RWPE2 (cell line): ENCODE measurements at regions not wholly inside any gene's neighbourhood (a gene's known extent, or its start where the extent isn't known, plus 50 kb on each side); places are given as distances from the start of the nearest gene placed in this dataset.
"Not testable (repeated sequence)": the region's sequence is repeated elsewhere in the genome, so short reads cannot be mapped to it uniquely, and the experiment has no call there.

Source experiments
- ATAC-seq: fragments of 200-7000 bp; cut with Tn5 transposase; 3 replicates; pipeline ENCODE4 v1.9.1; 2021; ENCODE audit warnings: low read depth
- DNase-seq: peaks from one replicate; pipeline ENCODE4 v3.0.0-alpha.2; 2020; ENCODE audit warnings: low spot score
- H3K27ac ChIP-seq: fragments of 450-650 bp; 2 replicates; pipeline ENCODE4 v1.5.1; 2017; ENCODE audit warnings: mild to moderate bottlenecking; ENCODE audit not compliant: poor library complexity, severe bottlenecking
- H3K27me3 ChIP-seq: fragments of 250-450 bp; sonication (Bioruptor Pico); 2 replicates; pipeline ENCODE4 v1.5.1; 2021; ENCODE audit warnings: mild to moderate bottlenecking, moderate library complexity; ENCODE audit not compliant: insufficient read depth, poor library complexity, severe bottlenecking
- H3K36me3 ChIP-seq: fragments of 250-450 bp; sonication (Bioruptor Pico); 2 replicates; pipeline ENCODE4 v1.5.1; 2020; ENCODE audit warnings: low read depth, mild to moderate bottlenecking, moderate library complexity
- H3K4me1 ChIP-seq: fragments of 250-450 bp; sonication (Bioruptor Pico); 2 replicates; pipeline ENCODE4 v1.5.1; 2021; ENCODE audit warnings: mild to moderate bottlenecking, moderate library complexity; ENCODE audit not compliant: insufficient read depth, poor library complexity, severe bottlenecking
- H3K4me3 ChIP-seq: fragments of 250-450 bp; sonication (Bioruptor Pico); 2 replicates; pipeline ENCODE4 v1.5.1; 2021; ENCODE audit warnings: mild to moderate bottlenecking, moderate library complexity; ENCODE audit not compliant: severe bottlenecking
- H3K9me3 ChIP-seq: fragments of 250-450 bp; sonication (Bioruptor Pico); 2 replicates; pipeline ENCODE4 v1.5.1; 2021; ENCODE audit warnings: mild to moderate bottlenecking, moderate library complexity; ENCODE audit not compliant: severe bottlenecking
- CTCF ChIP-seq: fragments of 450-650 bp; IDR thresholded peaks from one replicate; pipeline ENCODE4 v1.5.1; 2017; ENCODE audit warnings: mild to moderate bottlenecking, moderate library complexity; ENCODE audit not compliant: poor library complexity, severe bottlenecking

- Histone ChIP-seq H3K4me3 (no peak overlapping the region), H3K27ac (no peak overlapping the region), H3K9me3 (no peaks in the 10 kb centered on the region), H3K4me1 (no peaks in the 10 kb centered on the region), H3K27me3 (peaks cover 18% of the 10 kb centered on the region), H3K36me3 (no peaks in the 10 kb centered on the region)
- no peak for ATAC-seq
- no peak for DNase-seq
- TF ChIP-seq CTCF = no peak
Observed at GRCh38 chr5:37932450-37932849, 92.6 kb upstream of the GDNF start.

DNA sequence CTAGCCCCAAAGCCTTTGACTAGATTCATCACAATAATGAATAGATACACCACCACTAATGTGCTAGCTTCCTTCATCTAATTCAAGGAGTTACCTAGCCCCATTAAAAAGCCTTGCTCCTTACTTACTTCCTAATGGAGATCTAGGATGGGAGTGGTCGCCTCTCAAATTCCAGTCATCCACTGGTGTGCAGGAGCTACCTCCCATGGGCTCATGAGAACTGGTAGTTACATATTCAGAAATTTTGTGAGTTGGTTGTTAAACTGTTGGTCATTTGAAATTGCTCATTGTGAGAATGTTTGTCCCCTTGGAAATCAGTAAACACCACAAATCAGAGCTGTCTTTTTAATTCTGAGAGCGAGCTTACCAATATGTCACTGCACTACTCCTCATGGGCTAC lies 91.7 kb upstream of the GDNF start:
- Histone ChIP-seq H3K27me3 (peaks cover 18% of the 10 kb centered on the region), H3K4me3 (no peak overlapping the region), H3K4me1 (peaks cover 5% of the 10 kb centered on the region), H3K27ac (no peak overlapping the region), H3K36me3 (no peaks in the 10 kb centered on the region), H3K9me3 (no peaks in the 10 kb centered on the region)
- no peak for TF ChIP-seq CTCF
- DNase-seq (no peak), ATAC-seq (no peak)

GRCh38 chr5:37930350-37930749 lies 90.5 kb upstream of the GDNF start:
- no peak for ATAC-seq
- Histone ChIP-seq H3K27me3 (peaks cover 18% of the 10 kb centered on the region), H3K36me3 (no peaks in the 10 kb centered on the region), H3K9me3 (no peaks in the 10 kb centered on the region), H3K4me1 (peaks cover 6% of the 10 kb centered on the region), H3K27ac (no peak overlapping the region), H3K4me3 (no peak overlapping the region)
- DNase-seq = no peak
- no peak for TF ChIP-seq CTCF

DNA sequence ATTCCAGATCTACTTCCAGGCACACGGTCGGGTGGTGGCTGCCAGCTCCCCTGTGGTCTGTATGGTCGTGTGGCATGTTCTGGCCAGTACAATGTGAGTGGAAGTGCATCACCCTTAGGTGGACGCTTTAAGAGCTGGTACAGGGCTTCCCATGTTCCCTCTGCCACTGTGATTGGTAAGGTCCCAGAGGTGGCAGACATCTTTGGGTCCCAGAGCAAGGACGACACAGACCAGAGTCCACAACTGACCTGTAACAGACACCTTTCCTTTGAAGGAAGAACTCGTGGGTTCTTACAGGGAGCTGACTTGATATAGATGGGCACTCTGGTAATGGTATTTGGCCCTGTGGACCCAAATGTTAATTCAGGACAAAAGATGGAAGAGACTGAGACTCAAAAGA lies 90.0 kb upstream of the GDNF start:
- peaks cover 16% of the 10 kb centered on the region for H3K27me3 ChIP-seq
- no peak for TF ChIP-seq CTCF
- H3K4me3 ChIP-seq = no peak overlapping the region
- no peak for ATAC-seq
- H3K4me1 ChIP-seq = peaks cover 6% of the 10 kb centered on the region
- H3K9me3 ChIP-seq = no peaks in the 10 kb centered on the region
- H3K36me3 ChIP-seq = no peaks in the 10 kb centered on the region
- no peak for DNase-seq
- no peak overlapping the region for H3K27ac ChIP-seq

DNA sequence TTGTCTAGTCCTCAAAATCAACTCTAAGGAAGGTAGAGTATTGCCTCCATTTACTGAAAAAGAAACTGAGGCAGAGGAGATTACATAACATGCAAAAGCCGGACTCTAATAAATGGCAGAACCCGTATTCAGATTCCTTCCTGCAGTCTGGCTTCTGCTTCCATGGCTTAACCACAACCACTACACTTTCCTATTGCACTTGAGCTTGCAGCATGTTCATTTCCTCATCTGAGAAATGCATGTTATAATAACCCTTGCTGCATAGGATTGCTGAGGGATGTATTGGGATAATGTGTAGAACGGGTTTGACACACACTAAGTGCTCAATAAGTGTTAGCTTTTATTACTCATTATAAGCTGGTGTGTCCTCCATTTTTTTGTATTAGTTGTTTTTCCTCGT lies 87.9 kb upstream of the GDNF start:
- not testable (repeated sequence) for H3K27me3 ChIP-seq, DNase-seq, H3K9me3 ChIP-seq, H3K4me1 ChIP-seq, H3K4me3 ChIP-seq, ATAC-seq, H3K27ac ChIP-seq, H3K36me3 ChIP-seq
